HCT116 (cell line): ENCODE measurements at regions not wholly inside any gene's neighbourhood (a gene's known extent, or its start where the extent isn't known, plus 50 kb on each side); places are given as distances from the start of the nearest gene placed in this dataset.

Experiments
- ATAC-seq: fragments of 200-7000 bp; cut with Tn5 transposase; 2 replicates; pipeline ENCODE4 v1.9.1; 2020; ENCODE audit warnings: mild to moderate bottlenecking, moderate library complexity
- BruUV-seq: library from RNA; stranded (reverse); fragments of 400-500 nt; replicated peaks from 2 replicates; lab custom pipeline; 2021; lab: Mats Ljungman, UMichigan
- CTCF ChIA-PET: fragments of 300-600 bp; sonication (Branson Sonifier 250); formaldehyde crosslinking; loops from one replicate; lab custom pipeline; 2021; ENCODE audit warnings: antibody characterized with exemption; lab: Charles Lee
- POLR2A ChIA-PET: fragments of 300-600, 350-600 bp; sonication (Branson Sonifier 250); formaldehyde crosslinking; loops from one replicate; lab custom pipeline; 2021; ENCODE audit warnings: antibody characterized with exemption; lab: Charles Lee
- RAD21 ChIA-PET, 2 experiments: fragments of 300-600 bp; sonication (Branson Sonifier 250); formaldehyde crosslinking; loops; one replicate each; lab custom pipeline; 2023; ENCODE audit warnings: low total read pairs in 2 of 2; ENCODE audit not compliant: uncharacterized antibody in 2 of 2, unreplicated experiment in 2 of 2, low non-redundant PET in 1 of 2; lab: Charles Lee
- DNase-seq: peaks from one replicate; pipeline ENCODE4 v3.0.0-alpha.2; 2010; ENCODE audit warnings: low read depth, low spot score
- H2AFZ ChIP-seq: fragments of 200-600 bp; shearing (Covaris generic), sonication (generic); 2 replicates; pipeline ENCODE4 v1.6.1; 2017; ENCODE audit warnings: low read depth, mixed run types, mixed read lengths, antibody characterized with exemption, low read length; ENCODE audit not compliant: poor library complexity, severe bottlenecking
- H3K27ac ChIP-seq: 2 replicates; pipeline ENCODE4 v1.5.1; 2012; ENCODE audit warnings: low read depth, low read length
- H3K27me3 ChIP-seq: fragments of 200-600 bp; sonication (generic); 2 replicates; pipeline ENCODE4 v1.6.1; 2016; ENCODE audit warnings: mixed run types, low read length, mixed read lengths; ENCODE audit not compliant: insufficient read depth
- H3K36me3 ChIP-seq, 2 experiments: fragments of 200-500 bp in 1 of 2; fragments of 200-600 bp in 1 of 2; sonication (Bioruptor generic) in 1 of 2; sonication (generic) in 1 of 2; 2 replicates each; pipeline versions ENCODE4 v1.5.1 to v1.6.1; 2014 to 2016; ENCODE audit warnings: low read length in 2 of 2, inconsistent platforms in 1 of 2, mixed read lengths in 1 of 2, mixed run types in 1 of 2; ENCODE audit not compliant: insufficient read depth in 2 of 2, control insufficient read depth in 1 of 2
- H3K4me1 ChIP-seq, 2 experiments: fragments of 200-600 bp in 1 of 2; sonication (generic) in 1 of 2; 2 replicates each; pipeline versions ENCODE4 v1.5.1 to v1.6.1; 2012 to 2017; ENCODE audit warnings: low read length in 2 of 2, inconsistent platforms in 1 of 2, mild to moderate bottlenecking in 1 of 2, mixed read lengths in 1 of 2, mixed run types in 1 of 2, moderate library complexity in 1 of 2; ENCODE audit not compliant: insufficient read depth in 2 of 2, control insufficient read depth in 1 of 2
- H3K4me2 ChIP-seq: fragments of 200-600 bp; sonication (generic); 2 replicates; pipeline ENCODE4 v1.6.1; 2017; ENCODE audit warnings: mixed run types, low read length, mixed read lengths
- H3K4me3 ChIP-seq, 2 experiments: fragments of 200-600 bp in 1 of 2; sonication (generic) in 1 of 2; replicated peaks in 1 of 2; 2 replicates each; pipeline ENCODE4 v1.5.1; 2011 to 2016; ENCODE audit warnings: low read length in 2 of 2, control low read depth in 1 of 2, low read depth in 1 of 2, mild to moderate bottlenecking in 1 of 2, mixed read lengths in 1 of 2, mixed run types in 1 of 2
- H3K79me2 ChIP-seq: fragments of 200-600 bp; sonication (generic); 2 replicates; pipeline ENCODE4 v1.6.1; 2017; ENCODE audit warnings: mild to moderate bottlenecking, mixed run types, low read length, moderate library complexity, mixed read lengths; ENCODE audit not compliant: insufficient read depth
- H3K9ac ChIP-seq: fragments of 200-600 bp; sonication (generic); 2 replicates; pipeline ENCODE4 v1.6.1; 2016; ENCODE audit warnings: low read length, mixed read lengths
- H3K9me2 ChIP-seq: fragments of 200-600 bp; sonication (generic), shearing (Covaris generic); 2 replicates; pipeline ENCODE4 v1.6.1; 2017; ENCODE audit warnings: mixed run types, mild to moderate bottlenecking, moderate library complexity; ENCODE audit not compliant: insufficient read depth
- H3K9me3 ChIP-seq, 2 experiments: fragments of 200-500 bp in 1 of 2; fragments of 200-600 bp in 1 of 2; sonication (Bioruptor generic) in 1 of 2; sonication (generic) in 1 of 2; 2 replicates each; pipeline ENCODE4 v1.6.1; 2014 to 2017; ENCODE audit warnings: low read length in 2 of 2, mixed read lengths in 2 of 2, inconsistent platforms in 1 of 2, low read depth in 1 of 2, mild to moderate bottlenecking in 1 of 2, mixed run types in 1 of 2, moderate library complexity in 1 of 2; ENCODE audit not compliant: control insufficient read depth in 1 of 2, insufficient read depth in 1 of 2
- H4K20me1 ChIP-seq: fragments of 200-600 bp; sonication (generic), shearing (Covaris generic); 2 replicates; pipeline ENCODE4 v1.6.1; 2017; ENCODE audit warnings: mixed run types, mild to moderate bottlenecking, moderate library complexity; ENCODE audit not compliant: insufficient read depth
- ATF3 ChIP-seq: IDR thresholded peaks from 2 replicates; pipeline ENCODE4 v1.6.1; 2012
- CEBPB ChIP-seq: IDR thresholded peaks from 2 replicates; pipeline ENCODE4 v1.6.1; 2012; ENCODE audit warnings: low read depth
- ELF1 ChIP-seq: IDR thresholded peaks from 2 replicates; pipeline ENCODE4 v1.6.1; 2012; ENCODE audit warnings: low read depth, borderline replicate concordance
- POLR2A ChIP-seq: IDR thresholded peaks from 2 replicates; pipeline ENCODE4 v1.7.0; 2011; ENCODE audit warnings: borderline replicate concordance; ENCODE audit not compliant: insufficient read depth, insufficient read length; ENCODE audit errors: extremely low read depth
- POLR2AphosphoS5 ChIP-seq: IDR thresholded peaks from 2 replicates; pipeline ENCODE4 v1.6.1; 2011; ENCODE audit warnings: mild to moderate bottlenecking, low read depth, low read length, moderate library complexity
- RAD21 ChIP-seq: IDR thresholded peaks from 2 replicates; pipeline ENCODE4 v1.6.1; 2012; ENCODE audit warnings: low read depth, mild to moderate bottlenecking
- REST ChIP-seq: IDR thresholded peaks from 2 replicates; pipeline ENCODE4 v1.6.1; 2012; ENCODE audit warnings: low read depth
- SIN3A ChIP-seq: IDR thresholded peaks from 2 replicates; pipeline ENCODE4 v1.6.1; 2012; ENCODE audit warnings: low read depth
- SRF ChIP-seq: IDR thresholded peaks from 2 replicates; pipeline ENCODE4 v1.6.1; 2012; ENCODE audit warnings: low read depth
- TCF7L2 ChIP-seq: IDR thresholded peaks from 2 replicates; pipeline ENCODE4 v1.7.0; 2011; ENCODE audit warnings: borderline replicate concordance, inconsistent platforms; ENCODE audit not compliant: insufficient read depth, insufficient read length; ENCODE audit errors: extremely low read depth
- YY1 ChIP-seq: IDR thresholded peaks from 2 replicates; pipeline ENCODE4 v1.6.1; 2011; ENCODE audit warnings: low read length, low read depth, moderate library complexity, mild to moderate bottlenecking; ENCODE audit not compliant: insufficient replicate concordance; ENCODE audit errors: extremely low read depth
- ZBTB33 ChIP-seq: IDR thresholded peaks from 2 replicates; pipeline ENCODE4 v1.6.1; 2011; ENCODE audit warnings: mild to moderate bottlenecking, low read length, moderate library complexity; ENCODE audit not compliant: insufficient replicate concordance; ENCODE audit errors: extremely low read depth
- ZFX ChIP-seq: fragments of 450-650 bp; IDR thresholded peaks from 2 replicates; pipeline ENCODE4 v1.6.1; 2017
- intact Hi-C: fragments of 100-400 bp; cut with micrococcal nuclease; formaldehyde crosslinking; loops from 2 replicates; pipeline ENCODE4 v1.10.0; 2022

GRCh38 chr3:13264468-13264795 is 155.7 kb downstream of the NUP210 start:
- intact Hi-C loops: no loop called here
- H3K27ac ChIP-seq: no peak overlapping the region
- H3K79me2 ChIP-seq: no peaks in the 10 kb centered on the region
- DNase-seq (no peak), ATAC-seq (no peak)
- no peaks in the 10 kb centered on the region for H3K9me2 ChIP-seq
- H3K27me3 ChIP-seq: no peaks in the 10 kb centered on the region
- H3K36me3 ChIP-seq: no peaks in the 10 kb centered on the region
- no peak overlapping the region for H3K4me2 ChIP-seq
- CTCF ChIA-PET: no interaction called here
- H3K4me1 ChIP-seq: peaks cover 0 to 7% of the 10 kb centered on the region in 2 experiments; a peak in 2 of 4 replicates
- no TSS peak for BruUV-seq
- H3K9me3 ChIP-seq: no peaks in the 10 kb centered on the region
- no peak overlapping the region for H2AFZ ChIP-seq
- RAD21 ChIA-PET: no interaction called here
- no peaks in the 10 kb centered on the region for H4K20me1 ChIP-seq
- no peak overlapping the region for H3K9ac ChIP-seq
- no peak overlapping the region for H3K4me3 ChIP-seq
- POLR2A ChIA-PET: no interaction called here
- no peak for TF ChIP-seq POLR2A
- TF ChIP-seq POLR2AphosphoS5: no peak
- TF ChIP-seq SIN3A: no peak
- no peak for TF ChIP-seq REST
- no peak for TF ChIP-seq CEBPB
- TF ChIP-seq ZFX: no peak
- TF ChIP-seq SRF: no peak
- TF ChIP-seq YY1: no peak
- no peak for TF ChIP-seq ZBTB33
- TF ChIP-seq TCF7L2: no peak
- TF ChIP-seq ATF3: no peak
- TF ChIP-seq RAD21: no peak
- TF ChIP-seq ELF1: no peak
- TF ChIP-seq, all 23 proteins: peak for 0
